Right atrium auricular region (tissue), 2 donors: ENCODE measurements at regions not wholly inside any gene's neighbourhood (a gene's known extent, or its start where the extent isn't known, plus 50 kb on each side); places are given as distances from the start of the nearest gene placed in this dataset.
"Not testable (repeated sequence)": the region's sequence is repeated elsewhere in the genome, so short reads cannot be mapped to it uniquely, and the experiment has no call there.

ENCODE experiments used
- DNase-seq: peaks from one replicate; pipeline ENCODE4 v3.0.0-alpha.2; 2019; ENCODE audit warnings: low spot score
- H3K27ac ChIP-seq, 2 donors: fragments of 200-600 bp; sonication (generic); 1 replicate in 1 of 2; 2 replicates in 1 of 2; pipeline ENCODE4 v1.5.1; 2016 to 2019
- H3K27me3 ChIP-seq, 2 donors: fragments of 200-600 bp; sonication (generic); one replicate each; pipeline versions ENCODE4 v1.5.1 to v1.6.0; 2017 to 2019
- H3K36me3 ChIP-seq: fragments of 200-600 bp; sonication (generic); one replicate; pipeline ENCODE4 v1.5.1; 2016
- H3K4me1 ChIP-seq, 2 donors: fragments of 200-600 bp; sonication (generic); one replicate each; pipeline versions ENCODE4 v1.5.1 to v1.6.0; 2017 to 2019
- H3K4me3 ChIP-seq, 2 donors: fragments of 200-600 bp; sonication (generic); 1 replicate in 1 of 2; 2 replicates in 1 of 2; pipeline ENCODE4 v1.5.1; 2017 to 2019; ENCODE audit warnings: mild to moderate bottlenecking in 1 of 2, moderate library complexity in 1 of 2
- H3K9me3 ChIP-seq, 2 donors: fragments of 200-600 bp; sonication (generic); one replicate each; pipeline ENCODE4 v1.5.1; 2019
- TF ChIP-seq, protein P1 (sequence below), 2 donors: fragments of 200-600 bp; sonication (generic); IDR thresholded peaks; one replicate each; pipeline ENCODE4 v1.5.1; 2019; ENCODE audit warnings: antibody characterized with exemption in 2 of 2

DNA sequence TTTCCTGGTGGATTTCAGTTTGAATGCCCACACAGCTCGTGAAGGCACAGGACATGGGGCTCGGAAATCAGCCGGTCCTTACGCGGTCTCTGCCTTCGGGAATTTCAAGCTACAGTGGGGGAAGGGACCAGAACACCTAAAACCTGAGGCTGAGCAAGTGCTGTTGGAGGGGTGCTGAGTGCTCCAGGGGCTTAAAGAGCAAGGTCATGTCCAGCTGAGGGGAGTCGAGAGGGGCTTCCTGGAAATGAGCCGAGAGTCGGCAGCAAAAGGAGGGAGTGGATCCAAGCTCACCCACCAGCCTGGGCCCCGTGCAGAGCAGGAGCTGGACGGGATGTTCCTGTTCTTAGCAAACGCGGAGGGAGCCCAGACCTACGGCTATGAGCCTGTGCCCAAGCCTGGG is 73.2 kb upstream of the RPL38 start:
- Histone ChIP-seq H3K4me3 (no peak overlapping the region), H3K27me3 (no peaks in the 10 kb centered on the region), H3K4me1 (no peaks in the 10 kb centered on the region), H3K27ac (no peak overlapping the region), H3K9me3 (no peaks in the 10 kb centered on the region), H3K36me3 (no peaks in the 10 kb centered on the region)
- no peak for DNase-seq
- TF ChIP-seq, protein P1, sequence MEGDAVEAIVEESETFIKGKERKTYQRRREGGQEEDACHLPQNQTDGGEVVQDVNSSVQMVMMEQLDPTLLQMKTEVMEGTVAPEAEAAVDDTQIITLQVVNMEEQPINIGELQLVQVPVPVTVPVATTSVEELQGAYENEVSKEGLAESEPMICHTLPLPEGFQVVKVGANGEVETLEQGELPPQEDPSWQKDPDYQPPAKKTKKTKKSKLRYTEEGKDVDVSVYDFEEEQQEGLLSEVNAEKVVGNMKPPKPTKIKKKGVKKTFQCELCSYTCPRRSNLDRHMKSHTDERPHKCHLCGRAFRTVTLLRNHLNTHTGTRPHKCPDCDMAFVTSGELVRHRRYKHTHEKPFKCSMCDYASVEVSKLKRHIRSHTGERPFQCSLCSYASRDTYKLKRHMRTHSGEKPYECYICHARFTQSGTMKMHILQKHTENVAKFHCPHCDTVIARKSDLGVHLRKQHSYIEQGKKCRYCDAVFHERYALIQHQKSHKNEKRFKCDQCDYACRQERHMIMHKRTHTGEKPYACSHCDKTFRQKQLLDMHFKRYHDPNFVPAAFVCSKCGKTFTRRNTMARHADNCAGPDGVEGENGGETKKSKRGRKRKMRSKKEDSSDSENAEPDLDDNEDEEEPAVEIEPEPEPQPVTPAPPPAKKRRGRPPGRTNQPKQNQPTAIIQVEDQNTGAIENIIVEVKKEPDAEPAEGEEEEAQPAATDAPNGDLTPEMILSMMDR (IDR thresholded peaks at IDR 0.05) = no peak

DNA sequence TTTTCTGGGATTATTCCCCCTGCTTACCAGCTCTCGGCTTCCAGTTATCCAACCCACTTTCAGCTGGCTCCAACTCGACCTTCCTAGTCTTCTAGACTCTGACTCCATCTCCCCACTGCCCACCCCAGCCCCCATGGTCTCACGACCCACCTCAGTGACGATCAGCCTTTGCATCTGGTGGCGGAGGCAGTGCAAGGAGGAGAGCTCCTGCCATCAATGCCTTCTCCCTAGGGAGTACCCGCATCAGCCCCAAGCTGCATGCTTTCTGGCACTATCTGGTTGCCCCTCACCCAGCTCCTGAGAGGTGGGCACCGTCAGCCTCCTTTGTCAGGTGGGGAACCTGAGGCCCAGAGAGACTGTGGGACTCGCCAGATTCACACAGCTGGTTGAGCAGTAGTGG is 72.6 kb upstream of the RPL38 start:
- Histone ChIP-seq H3K36me3 (no peaks in the 10 kb centered on the region), H3K4me3 (no peak overlapping the region), H3K4me1 (no peaks in the 10 kb centered on the region), H3K27me3 (no peaks in the 10 kb centered on the region), H3K9me3 (no peaks in the 10 kb centered on the region), H3K27ac (no peak overlapping the region)
- TF ChIP-seq, protein P1 (IDR thresholded peaks at IDR 0.05) = no peak
- DNase-seq = no peak

DNA sequence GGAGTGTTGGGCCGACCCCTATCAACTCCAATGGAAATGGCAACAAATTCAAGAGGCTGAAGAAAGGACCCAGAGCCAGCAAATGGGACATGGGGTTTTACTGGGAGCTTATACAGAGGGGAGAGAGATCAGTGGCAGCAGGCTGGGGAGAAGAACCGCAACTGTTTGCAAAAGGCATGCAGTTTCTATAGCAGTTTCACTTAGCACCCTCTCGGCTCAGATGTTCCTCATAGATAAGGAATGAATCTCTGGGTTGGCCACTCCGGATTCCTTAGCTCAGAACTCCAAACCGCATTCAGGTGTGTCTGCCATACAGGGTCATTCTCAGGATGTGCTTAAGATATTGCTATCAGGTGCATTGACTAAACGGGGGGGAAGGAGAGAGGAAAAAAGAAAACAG is 71.1 kb upstream of the RPL38 start:
- no peaks in the 10 kb centered on the region for H3K36me3 ChIP-seq
- H3K9me3 ChIP-seq = no peaks in the 10 kb centered on the region
- TF ChIP-seq, protein P1 (IDR thresholded peaks at IDR 0.05) = no peak
- H3K27ac ChIP-seq = no peak overlapping the region
- H3K4me1 ChIP-seq = no peaks in the 10 kb centered on the region
- no peak overlapping the region for H3K4me3 ChIP-seq
- no peak for DNase-seq
- H3K27me3 ChIP-seq = no peaks in the 10 kb centered on the region

DNA sequence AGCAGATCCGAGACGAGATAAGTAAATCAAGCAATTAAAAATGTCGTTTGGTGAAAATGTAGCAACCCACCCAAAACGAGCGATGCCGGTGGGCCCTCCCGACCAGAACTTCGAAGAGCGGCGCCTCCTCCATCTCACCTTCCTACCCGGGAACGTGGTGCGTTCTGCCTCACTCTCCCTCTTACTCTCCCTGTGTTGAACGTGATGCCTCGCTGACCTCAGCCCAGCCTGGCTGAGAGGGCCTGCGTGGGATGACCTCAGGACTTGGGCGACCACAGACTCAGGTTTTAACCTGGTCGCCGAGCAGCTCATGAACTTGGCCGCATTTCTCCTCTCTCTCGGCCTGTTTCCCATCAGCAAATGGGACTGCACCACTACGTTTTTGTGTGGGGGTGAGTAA is 69.7 kb upstream of the RPL38 start:
- no peaks in the 10 kb centered on the region for H3K4me1 ChIP-seq
- no peaks in the 10 kb centered on the region for H3K27me3 ChIP-seq
- no peaks in the 10 kb centered on the region for H3K36me3 ChIP-seq
- TF ChIP-seq, protein P1 (IDR thresholded peaks at IDR 0.05) = no peak
- H3K9me3 ChIP-seq = no peaks in the 10 kb centered on the region
- no peak for DNase-seq
- H3K27ac ChIP-seq = no peak overlapping the region
- no peak overlapping the region for H3K4me3 ChIP-seq

DNA sequence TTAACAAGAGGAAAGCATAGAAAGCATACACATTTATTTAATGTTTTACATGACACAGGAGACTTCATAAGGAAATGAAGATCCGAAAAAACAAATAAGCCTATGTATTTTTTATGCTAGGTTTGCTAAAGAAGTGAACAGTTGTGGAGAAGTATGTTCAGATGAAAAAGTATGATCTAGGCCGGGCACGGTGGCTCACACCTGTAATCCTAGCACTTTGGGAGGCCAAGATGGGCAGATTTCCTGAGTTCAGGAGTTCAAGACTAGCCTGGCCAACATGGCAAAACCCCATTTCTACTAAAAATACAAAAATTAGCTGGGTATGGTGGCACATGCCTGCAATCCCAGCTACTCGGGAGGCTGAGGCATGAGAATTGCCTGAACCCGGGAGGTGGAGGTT is 69.2 kb upstream of the RPL38 start:
- H3K36me3 ChIP-seq, DNase-seq, H3K9me3 ChIP-seq, H3K27ac ChIP-seq, H3K27me3 ChIP-seq, H3K4me1 ChIP-seq, H3K4me3 ChIP-seq: not testable (repeated sequence)

DNA sequence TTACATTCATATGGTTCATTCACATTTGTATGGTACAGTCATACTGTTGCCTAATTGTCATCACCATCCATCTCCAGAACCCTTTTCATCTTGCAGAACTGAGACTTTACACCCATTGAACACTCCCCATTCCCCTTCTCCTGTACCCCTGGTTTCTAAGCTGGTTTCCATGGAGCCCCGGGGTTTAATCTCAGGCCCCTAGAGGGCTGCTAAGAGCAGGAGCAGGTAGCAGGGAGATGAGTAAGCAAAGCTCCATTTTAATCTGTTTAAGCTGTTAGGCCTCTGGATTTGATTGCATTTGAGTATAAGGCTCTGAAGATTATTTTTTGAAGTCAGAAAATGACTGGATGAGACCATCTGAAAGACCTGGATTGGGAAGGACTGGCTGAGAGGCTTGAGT is 68.5 kb upstream of the RPL38 start:
- no peaks in the 10 kb centered on the region for H3K27me3 ChIP-seq
- TF ChIP-seq, protein P1 (IDR thresholded peaks at IDR 0.05) = no peak
- no peak overlapping the region for H3K27ac ChIP-seq
- peaks cover 0 to 4% of the 10 kb centered on the region in 2 donors for H3K9me3 ChIP-seq
- no peaks in the 10 kb centered on the region for H3K4me1 ChIP-seq
- no peak overlapping the region for H3K4me3 ChIP-seq
- DNase-seq = no peak
- no peaks in the 10 kb centered on the region for H3K36me3 ChIP-seq
